Hematopoietic multipotent progenitor cell treated with erythropoietin and hydrocortisone succinate and interleukin-3 and kit ligand, for 17 days (in vitro differentiated cells): ENCODE measurements at regions not wholly inside any gene's neighbourhood (a gene's known extent, or its start where the extent isn't known, plus 50 kb on each side); places are given as distances from the start of the nearest gene placed in this dataset.
"Not testable (repeated sequence)": the region's sequence is repeated elsewhere in the genome, so short reads cannot be mapped to it uniquely, and the experiment has no call there.

Experiments used
- DNase-seq: peaks from one replicate; pipeline ENCODE4 v3.0.0-alpha.2; 2015; ENCODE audit warnings: low spot score

DNA sequence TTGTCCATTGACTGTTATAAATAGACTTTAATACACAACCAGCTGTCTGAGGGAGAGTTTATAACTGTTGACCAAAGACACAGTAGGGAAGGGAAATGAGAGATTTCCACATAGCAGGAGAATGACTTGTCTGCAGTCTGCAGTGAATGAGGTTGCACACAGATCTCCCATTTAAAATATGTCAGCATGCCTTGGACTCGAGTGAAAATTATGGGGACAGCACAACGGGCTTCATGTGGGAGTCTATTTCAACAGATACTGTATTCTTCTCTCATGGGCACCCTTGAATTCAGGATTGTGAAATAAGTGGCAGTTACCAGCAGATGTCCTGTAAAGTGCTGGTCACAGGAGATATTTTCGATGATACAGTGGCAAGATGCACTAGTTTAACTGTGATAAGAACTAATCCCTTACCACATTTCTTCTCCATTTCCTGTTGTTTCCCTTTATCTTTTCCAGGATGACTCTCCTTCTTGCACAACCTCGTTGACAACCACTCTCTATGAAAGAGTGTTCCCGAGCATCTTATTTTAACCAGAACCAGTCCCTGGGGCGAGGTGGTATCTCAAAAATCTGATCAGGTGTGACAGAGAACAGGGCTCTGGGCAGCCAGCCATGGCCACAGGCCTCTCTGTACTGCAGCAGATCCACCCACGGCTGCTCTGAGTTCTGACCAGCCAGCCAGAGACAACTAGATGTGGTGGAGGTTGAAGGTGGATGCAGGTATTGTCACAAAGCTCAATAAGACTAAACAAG lies 51.5 kb upstream of the MAP3K1 start:
- no peak for DNase-seq

DNA sequence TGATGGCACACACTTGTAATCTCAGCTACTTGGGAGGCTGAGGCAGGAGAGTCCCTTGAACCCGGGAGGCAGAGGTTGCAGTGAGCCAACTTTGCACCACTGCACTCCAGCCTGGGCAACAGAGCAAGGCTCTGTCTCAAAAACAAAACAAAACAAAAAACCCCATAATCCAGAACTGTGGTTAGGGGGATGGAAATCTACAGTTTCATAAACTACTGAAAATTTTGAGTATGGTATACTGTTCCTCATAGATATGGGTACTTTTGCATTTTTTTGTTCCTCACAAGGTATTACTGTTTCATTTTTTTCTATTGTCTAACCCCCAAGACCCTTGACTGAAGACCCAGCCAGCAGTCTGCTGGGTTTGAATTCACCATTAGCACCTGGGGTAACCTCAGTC lies 52.2 kb upstream of the MAP3K1 start:
- no peak for DNase-seq

DNA sequence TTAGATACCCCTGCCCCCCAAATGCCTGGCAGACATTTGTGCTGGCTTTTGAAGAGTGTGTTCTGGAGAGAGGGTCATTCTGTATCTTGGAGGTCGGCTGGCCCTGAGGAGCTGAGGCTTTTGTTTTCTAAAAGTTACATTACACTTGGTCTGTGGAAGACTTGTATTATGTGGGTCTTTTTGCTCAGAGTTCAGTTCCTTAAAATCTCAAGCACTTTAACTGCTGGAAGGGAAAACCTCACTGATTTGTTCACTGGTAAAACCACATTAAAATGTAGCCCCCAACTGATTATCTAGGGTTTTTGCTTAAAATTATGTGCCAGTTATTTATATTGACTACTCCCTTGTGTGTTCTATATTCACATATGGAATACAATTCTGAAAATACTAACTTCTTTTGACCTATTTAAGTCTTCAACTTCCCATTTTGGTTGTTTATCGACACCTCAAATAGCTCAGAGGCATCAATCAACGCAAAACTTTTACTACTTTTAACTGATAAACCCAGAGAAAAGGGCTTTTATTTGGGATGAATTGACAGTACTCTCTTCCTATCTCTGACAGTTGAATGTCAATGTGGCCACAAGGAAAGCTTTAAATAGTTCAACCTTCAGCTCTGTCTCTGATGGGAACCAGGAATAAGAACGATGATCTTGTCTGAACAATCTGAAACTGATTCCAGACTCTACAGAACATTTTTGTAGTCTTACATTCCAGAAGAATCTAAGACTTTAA lies 54.0 kb upstream of the MAP3K1 start:
- DNase-seq = no peak

DNA sequence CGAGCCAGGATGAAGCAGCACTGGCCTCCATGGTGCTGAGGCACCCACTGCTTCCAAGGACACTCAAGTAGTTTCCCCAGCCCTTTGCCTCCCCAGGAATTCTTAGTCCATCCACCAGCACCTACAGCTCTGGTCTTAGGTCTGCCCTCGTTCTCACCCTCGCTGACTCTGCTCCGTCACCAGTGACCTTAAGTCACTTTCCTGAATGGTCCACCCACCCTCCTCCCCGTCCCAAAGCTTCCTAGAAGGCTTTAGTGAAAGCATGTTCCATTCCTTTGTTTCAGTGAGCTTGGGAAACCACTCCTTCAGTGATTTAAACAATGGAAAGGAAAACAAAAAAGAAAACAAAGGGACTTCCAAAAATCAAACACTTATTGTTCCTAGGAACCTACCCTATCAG lies 54.6 kb upstream of the MAP3K1 start:
- DNase-seq = no peak

DNA sequence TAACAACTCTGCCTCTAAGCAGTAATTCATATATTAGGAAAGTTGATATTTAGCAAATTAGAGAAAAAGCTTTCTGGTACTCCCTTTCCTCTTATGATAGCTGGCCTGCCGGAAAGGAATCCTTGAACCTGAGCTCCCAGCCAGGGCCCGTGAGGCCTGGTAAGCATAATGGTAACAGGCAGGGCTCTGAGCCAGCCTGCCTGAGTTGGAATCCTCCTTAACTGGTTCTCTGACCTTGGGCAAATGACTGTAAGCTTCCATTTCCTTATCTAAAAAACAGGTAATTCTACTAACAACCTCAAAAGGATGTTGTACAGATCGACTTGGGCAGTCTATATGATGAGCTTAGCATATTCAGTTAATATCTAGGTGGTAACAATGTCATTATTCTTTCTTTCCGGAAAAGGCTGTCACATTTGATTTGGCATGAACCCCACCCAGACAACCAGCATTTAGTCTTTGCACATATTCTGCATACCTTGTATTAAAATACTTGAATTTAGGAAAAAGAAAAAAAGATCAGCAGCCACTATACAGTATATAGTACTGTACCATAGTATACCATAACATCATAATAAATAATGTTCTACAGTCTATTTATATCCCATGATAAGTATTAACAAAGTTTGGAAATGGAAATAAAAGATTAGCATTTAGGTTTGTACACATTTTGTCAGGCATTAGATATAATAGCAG lies 55.7 kb upstream of the MAP3K1 start:
- no peak for DNase-seq

DNA sequence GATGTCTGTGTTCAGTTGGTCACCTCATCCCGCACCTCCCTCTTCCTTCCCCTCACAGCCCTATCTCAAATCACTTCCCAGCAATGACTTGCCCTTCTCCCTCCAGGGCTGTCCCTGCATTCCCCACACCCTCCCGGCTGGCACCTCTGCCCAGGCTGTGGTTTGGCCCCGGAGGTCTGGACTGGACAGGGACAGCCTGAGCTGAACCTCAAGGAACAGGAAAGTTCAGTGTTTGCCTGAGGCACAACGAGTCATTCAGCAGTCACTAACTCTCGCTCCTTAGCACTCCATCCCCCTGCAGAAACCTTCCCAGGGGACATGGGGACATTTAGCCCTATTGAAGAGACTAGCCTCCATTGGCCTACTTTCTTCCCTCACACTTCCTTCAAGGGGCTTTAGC lies 58.3 kb upstream of the MAP3K1 start:
- DNase-seq = no peak

DNA sequence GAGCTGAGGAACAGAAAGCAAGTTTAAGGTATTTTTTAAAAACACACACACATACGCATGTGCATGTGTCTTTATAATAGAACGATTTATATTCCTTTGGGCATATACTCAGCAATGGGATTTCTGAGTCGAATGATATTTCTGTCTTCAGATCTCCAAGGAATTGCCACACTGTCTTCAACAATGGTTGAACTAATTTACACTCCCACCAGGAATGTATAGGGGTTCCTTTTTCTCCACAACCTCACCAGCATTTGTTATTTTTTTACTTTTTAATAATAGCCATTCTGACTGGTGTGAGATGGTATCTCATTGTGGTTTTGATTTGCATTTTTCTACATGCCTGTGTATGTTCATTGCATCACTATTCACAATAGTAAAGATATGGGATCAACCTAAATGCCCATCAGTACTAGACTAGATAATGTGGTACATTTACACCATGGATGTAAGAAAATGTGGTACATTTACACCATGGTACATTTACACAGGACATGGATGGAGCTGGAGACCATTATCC lies 60.3 kb upstream of the MAP3K1 start:
- DNase-seq = no peak

DNA sequence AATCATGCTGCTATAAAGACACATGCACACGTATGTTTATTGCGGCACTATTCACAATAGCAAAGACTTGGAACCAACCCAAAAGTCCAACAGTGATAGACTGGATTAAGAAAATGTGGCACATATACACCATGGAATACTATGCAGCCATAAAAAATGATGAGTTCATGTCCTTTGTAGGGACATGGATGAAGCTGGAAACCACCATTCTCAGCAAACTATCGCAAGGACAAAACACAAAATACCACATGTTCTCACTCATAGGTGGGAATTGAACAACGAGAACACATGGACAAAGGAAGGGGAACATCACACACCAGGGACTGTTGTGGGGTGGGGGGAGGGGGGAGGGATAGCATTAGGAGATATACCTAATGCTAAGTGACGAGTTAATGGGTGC lies 61.8 kb upstream of the MAP3K1 start:
- not testable (repeated sequence) for DNase-seq

DNA sequence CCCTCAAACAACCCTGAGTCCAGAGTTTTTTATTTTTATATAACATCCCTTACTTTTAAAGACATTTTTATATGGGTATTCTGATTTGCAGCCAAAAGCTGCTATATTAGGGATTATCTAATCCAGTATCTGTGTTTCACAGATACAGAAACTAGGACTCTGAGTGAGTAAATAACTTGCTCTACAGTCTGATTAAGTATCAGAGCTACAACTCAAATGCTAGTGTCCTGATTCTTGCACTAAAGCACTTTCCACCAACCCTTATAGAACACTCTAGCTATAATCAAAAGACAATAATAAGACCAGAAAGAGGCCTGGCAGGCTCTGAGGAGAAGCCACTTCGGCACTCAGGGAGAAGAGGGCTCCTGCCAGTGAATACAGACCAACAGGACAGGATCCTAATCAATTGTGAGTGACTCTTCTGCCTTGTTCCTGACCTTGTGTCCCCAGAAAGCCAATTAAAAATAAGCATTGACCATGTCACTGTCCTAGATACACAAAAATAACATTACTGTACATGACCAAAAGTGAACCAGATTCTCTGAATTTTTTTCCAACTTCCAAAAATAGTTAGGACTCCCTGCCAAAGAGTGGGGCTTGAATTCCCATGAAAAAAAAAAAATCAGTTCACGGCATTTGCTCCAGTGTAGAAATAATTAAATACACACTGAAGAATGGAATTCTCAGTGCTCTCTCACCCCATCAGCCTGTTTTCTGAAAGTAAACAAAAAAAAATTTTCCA lies 63.6 kb upstream of the MAP3K1 start:
- DNase-seq = no peak

DNA sequence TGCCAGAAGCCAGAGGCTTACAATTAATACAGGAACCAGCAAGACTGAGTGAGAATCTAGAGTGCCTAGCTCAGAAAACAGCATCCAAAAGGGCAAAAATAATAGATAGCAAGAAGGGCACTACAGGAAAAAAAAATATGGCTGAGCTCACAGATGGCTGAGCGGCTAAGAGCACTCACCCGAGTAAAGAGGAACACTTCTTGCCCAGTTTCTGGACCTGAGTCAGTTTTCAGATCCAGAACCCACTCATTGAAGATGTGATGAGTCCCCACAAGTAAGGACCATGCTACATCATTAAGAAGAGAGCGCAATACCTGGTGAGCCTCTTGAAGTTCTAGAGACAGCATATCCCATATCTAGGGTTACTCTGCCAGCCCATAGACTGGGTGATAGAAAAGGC lies 65.5 kb upstream of the MAP3K1 start:
- DNase-seq = no peak

DNA sequence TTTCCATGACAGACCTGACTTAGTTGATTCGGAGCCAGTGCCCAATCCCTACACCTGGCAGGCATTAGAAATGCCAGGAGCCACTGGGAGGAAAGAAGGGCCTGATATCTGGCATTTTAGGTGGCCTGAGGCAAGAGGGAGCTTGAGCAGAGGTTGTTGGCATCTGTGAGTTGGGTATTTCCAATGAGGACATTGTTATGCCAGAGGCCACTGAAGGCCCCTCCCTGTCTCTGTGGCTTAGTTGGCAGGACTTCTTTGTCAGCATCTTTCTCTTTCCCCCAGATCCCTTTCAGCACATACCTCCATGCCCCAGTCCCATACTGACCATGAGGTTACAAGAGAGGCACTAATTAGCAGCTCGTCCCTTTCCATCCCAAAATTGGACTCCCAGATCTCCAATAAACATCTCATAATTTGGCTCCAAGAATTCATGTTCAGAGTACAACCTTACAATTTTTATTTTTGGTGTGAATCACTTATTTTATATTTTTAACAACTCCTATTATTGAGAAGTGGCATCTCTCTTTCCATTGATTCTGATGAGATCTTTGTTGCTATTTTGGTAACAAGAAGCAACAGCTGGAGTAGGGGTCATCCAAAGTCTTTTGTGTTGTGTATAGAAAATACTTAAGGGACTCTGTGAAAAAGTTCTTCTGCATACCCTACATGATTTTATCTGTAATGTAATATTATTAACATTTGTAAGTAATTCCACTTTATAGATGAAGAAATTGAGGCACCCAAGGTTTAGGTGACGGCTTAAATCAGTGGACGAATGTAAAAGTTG lies 68.6 kb upstream of the MAP3K1 start:
- DNase-seq = no peak

DNA sequence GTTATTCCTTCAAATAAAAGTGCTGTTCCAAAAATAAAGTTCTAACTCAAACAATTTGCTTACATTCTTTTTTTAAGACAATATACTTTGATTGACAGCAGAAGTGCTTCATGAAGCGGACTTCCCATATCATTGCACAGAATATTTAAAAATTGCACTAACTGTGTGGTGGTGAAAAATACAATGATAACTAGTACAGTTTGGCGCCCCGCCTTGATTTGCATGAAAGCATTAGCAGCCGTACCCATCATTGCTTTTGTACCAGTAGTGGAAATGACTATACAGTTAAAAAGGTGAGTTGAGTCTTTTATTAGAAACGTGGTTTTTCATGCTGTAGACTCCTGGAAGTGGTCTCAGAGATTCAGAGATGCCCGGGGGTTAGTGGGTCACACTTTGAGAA lies 69.5 kb upstream of the MAP3K1 start:
- DNase-seq = no peak

DNA sequence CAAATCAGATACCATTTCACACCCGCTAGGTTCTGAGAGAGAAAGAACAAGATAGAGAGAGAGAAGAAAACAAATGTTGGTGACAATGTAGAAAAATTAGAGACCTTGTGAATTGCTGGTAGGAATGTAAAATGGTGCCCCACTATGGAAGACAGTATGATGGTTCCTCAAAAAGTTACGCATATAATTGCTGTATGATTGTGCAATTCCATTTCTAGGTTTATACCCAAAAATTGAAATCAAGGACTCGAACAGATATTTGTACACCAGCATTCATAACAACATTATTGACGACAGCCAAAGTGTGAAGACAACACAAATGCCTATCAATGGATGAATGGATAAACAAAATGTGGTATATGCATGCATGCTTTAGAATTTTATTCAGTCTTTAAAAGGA lies 74.5 kb upstream of the MAP3K1 start:
- DNase-seq = no peak

DNA sequence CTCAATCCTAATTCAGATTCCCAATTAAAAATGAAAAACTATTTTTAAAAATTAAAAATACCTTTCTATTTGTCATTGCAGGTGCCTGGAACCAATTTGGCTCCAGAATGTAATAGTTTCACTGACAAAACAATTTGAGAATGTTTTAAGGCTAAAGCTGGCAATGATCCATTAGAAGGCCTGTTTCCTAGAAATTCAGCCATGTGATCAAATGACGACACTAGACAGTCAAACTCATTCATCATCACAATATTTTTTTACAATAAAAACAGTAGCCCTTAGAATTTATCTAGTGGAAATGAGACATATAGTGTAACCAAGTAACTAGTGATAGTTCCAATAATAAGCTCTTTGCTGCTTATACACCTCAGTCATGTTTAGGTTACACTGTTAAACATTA lies 75.4 kb upstream of the MAP3K1 start:
- DNase-seq = no peak

DNA sequence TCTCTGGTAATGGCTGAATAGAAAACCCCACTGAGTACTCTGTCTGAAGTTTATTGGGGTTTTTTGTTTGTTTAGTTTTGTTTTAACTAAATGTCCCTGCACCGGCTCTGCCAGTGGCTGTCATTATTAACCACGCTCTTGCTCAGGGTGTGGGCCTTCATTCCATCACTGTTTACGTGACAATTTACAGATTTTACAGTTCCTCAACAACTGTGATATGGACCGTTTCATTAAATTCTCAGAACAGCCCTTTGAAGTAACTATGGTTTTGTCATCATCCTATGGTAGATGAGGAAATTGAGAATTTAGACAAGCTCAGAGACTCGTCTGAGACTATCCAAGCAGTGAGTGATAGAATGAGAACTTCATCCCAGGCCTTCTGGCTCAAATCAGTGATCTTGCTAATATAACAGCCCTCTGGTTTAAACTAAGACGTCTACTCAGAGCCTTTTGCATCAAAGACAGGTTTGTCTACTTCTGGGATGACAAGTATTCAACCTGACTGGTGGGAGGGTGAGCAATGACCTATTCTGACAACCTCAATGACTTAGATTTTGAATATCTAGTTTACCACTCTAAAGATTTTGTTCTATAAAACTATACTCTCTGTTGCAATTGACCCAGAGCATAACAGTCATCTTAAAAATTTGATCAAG lies 77.3 kb upstream of the MAP3K1 start:
- DNase-seq = no peak

DNA sequence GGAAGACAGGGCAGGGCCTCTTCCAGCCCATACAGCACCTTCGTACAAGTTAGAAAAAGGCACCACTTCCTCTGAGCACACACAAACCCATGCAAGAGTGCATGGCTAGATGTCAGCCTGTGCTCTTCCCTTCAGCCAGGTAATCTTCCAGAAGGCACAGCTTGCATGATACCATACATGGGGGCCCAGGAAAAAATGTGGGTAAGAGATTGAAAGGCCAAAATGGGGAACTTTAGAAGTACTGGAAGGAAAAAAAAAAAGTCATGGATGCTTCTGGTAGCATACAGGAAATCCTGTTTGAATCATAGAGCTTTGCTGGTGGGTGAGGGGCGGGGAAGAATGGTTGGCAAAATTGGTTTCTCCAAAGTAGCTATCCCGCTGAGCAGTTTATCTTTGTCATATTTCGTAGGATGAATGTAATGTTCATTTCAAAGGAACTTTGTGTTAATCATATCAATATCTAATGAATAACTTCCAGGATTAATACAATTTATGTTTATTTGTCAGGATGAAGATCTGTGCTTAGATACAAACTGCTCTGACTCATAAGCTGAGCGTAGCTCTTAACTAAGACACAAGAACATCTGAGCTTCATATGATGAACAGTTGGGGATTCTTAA lies 78.2 kb upstream of the MAP3K1 start:
- DNase-seq = no peak

DNA sequence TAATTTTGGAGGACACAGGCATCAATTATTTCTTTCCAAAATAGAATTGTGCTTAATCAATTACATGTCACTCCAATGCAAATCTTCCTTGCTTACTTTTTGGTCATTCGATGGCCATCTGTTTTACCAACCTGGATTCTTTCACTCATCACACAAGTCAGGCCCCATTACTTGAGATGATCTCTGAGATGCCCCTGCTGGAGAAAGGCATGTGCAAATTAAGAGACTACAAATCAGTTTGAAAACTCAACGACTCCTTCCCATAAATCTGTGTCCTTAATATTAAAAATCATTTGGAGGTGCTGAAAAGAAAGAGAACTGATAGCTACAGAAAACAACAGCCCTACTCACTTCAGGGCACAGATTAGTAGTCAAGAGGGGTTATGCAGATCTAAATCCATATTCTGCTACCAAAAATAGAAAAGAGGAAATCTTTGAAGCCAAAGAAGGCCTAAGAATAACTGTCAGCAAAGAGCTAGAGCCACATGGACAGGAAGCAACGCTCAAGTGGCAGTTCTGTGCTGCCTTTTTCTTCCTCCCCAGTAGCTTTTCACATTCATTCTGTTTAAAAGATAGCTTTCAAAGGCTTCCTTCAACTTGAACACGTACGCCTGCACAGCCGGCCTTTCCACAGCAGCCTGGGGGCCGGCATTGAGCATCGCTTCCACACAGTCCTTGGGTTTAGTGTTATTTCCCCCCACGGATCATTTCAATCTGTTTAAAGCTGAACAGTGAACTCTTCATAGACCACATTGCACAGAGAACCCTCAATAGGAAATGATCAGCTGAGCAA lies 79.3 kb upstream of the MAP3K1 start:
- no peak for DNase-seq

DNA sequence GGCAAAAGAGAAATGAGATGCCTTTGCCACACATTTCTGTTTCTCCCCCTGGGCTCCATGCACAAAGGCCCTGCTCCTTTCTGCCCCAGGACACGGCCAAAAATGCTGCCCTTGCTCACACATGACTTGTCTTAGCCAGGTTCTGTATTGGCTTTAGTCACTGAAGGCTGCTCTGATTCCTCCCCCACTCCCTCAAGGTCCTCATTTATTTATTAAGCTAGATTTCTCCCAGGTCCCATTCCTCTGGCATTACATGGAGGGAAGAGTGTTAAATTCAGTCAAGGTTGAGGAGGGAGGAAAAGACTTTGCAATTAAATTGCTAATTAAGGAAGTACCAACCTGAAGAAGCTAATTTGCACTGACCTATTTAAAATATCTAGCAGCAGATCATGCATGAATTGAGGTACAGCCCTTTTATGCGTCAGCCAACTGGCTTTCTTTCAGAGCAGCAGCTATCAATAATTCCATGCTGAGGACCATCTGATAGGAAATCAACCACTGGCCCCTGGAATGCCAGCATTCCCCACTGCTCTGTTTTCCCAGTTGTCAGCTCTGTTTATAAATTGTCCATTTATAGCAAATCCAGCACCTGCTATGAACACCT lies 81.2 kb upstream of the MAP3K1 start:
- DNase-seq = no peak

DNA sequence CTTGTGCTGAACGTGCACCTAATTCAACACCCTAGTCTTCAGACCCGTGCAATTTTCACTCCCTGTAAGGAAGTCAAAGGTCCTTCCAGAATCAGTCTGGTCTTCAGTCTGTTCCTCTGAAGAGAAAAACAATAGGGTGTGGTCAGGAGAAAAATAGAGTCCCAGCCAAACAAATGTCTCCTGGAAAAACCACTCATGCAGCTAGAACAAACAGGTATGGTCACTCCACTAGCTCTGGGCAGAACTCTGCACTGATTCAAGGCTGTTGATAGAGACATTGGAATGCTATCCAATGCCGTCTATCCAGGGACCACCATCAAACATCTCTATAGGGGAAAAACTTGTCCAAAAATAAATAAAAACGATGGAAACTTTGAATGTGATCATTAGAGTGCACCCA lies 81.8 kb upstream of the MAP3K1 start:
- no peak for DNase-seq
